ENCODE measurements at regions not wholly inside any gene's neighbourhood (a gene's known extent, or its start where the extent isn't known, plus 50 kb on each side); places are given as distances from the start of the nearest gene placed in this dataset.

GRCh38 chr5:105593011-105593760 is 2030.6 kb upstream of the NUDT12 start:
- no peaks in the 10 kb centered on the region for H3K36me3 Mint-ChIP-seq

GRCh38 chr5:105587963-105588662 is 2025.5 kb upstream of the NUDT12 start:
- Histone ChIP-seq H3K27me3 (ENCODE audit: insufficient read depth, low read length) (no peaks in the 10 kb centered on the region), H3K4me1 (ENCODE audit: insufficient read depth, low read length) (no peaks in the 10 kb centered on the region), H3K9me3 (ENCODE audit: control insufficient read depth in 1 of 2, low read length in 2 of 2) (peaks cover 0 to 6% of the 10 kb centered on the region in 2 donors), H3K27ac (ENCODE audit: low read depth, low read length) (no peak overlapping the region), H3K36me3 (ENCODE audit: insufficient read depth, low read length) (no peaks in the 10 kb centered on the region), H3K4me3 (ENCODE audit: low read length in 2 of 2) (no peak overlapping the region)
- ChIA-PET POLR2A (ENCODE audit: partially characterized antibody) (no interaction called here), CTCF (ENCODE audit: partially characterized antibody) (no interaction called here)
- H3K27me3 Mint-ChIP-seq = no peaks in the 10 kb centered on the region
- intact Hi-C loops (cut with micrococcal nuclease) = no loop called here
- peaks cover under 1 to 25% (median 6%) of the 10 kb centered on the region in 8 donors for H3K9me3 Mint-ChIP-seq
- H3K4me1 Mint-ChIP-seq = no peaks in the 10 kb centered on the region
- H3K27ac Mint-ChIP-seq = no peak overlapping the region
- H3K4me3 Mint-ChIP-seq = no peak overlapping the region
- H3K36me3 Mint-ChIP-seq = no peaks in the 10 kb centered on the region
- no peak for DNase-seq

More at GRCh38 chr5:105593011-105593760, 2030.6 kb upstream of the NUDT12 start:
- Histone ChIP-seq H3K4me1 (ENCODE audit: insufficient read depth, low read length) (no peaks in the 10 kb centered on the region), H3K4me3 (ENCODE audit: low read length in 2 of 2) (no peak overlapping the region), H3K9me3 (ENCODE audit: control insufficient read depth in 1 of 2, low read length in 2 of 2) (peaks cover 0 to 6% of the 10 kb centered on the region in 2 donors), H3K36me3 (ENCODE audit: insufficient read depth, low read length) (no peaks in the 10 kb centered on the region), H3K27me3 (ENCODE audit: insufficient read depth, low read length) (no peaks in the 10 kb centered on the region), H3K27ac (ENCODE audit: low read depth, low read length) (no peak overlapping the region)
- Mint-ChIP-seq H3K9me3 (peaks cover 3 to 11% (median 6%) of the 10 kb centered on the region in 8 donors), H3K4me1 (no peaks in the 10 kb centered on the region), H3K27me3 (no peaks in the 10 kb centered on the region), H3K4me3 (no peak overlapping the region), H3K27ac (no peak overlapping the region)
- intact Hi-C loops (cut with micrococcal nuclease) = no loop called here
- ChIA-PET POLR2A (ENCODE audit: partially characterized antibody) (no interaction called here), CTCF (ENCODE audit: partially characterized antibody) (no interaction called here)
- no peak for DNase-seq

GRCh38 chr5:105581988-105582690 is 2019.5 kb upstream of the NUDT12 start:
- Histone ChIP-seq H3K27ac (ENCODE audit: low read depth, low read length) (no peak overlapping the region), H3K27me3 (ENCODE audit: insufficient read depth, low read length) (no peaks in the 10 kb centered on the region), H3K4me1 (ENCODE audit: insufficient read depth, low read length) (no peaks in the 10 kb centered on the region), H3K36me3 (ENCODE audit: insufficient read depth, low read length) (no peaks in the 10 kb centered on the region), H3K9me3 (ENCODE audit: control insufficient read depth in 1 of 2, low read length in 2 of 2) (no peaks in the 10 kb centered on the region), H3K4me3 (ENCODE audit: low read length in 2 of 2) (no peak overlapping the region)
- H3K9me3 Mint-ChIP-seq = peaks cover 3 to 46% (median 15%) of the 10 kb centered on the region in 8 donors
- H3K4me3 Mint-ChIP-seq = no peak overlapping the region
- H3K27ac Mint-ChIP-seq = no peak overlapping the region
- no peaks in the 10 kb centered on the region for H3K27me3 Mint-ChIP-seq
- POLR2A ChIA-PET (ENCODE audit: partially characterized antibody) = no interaction called here
- intact Hi-C loops (cut with micrococcal nuclease) = no loop called here
- CTCF ChIA-PET (ENCODE audit: partially characterized antibody) = no interaction called here
- H3K4me1 Mint-ChIP-seq = no peaks in the 10 kb centered on the region
- DNase-seq = no peak
- no peaks in the 10 kb centered on the region for H3K36me3 Mint-ChIP-seq

GRCh38 chr5:105573575-105573974 is 2011.0 kb upstream of the NUDT12 start:
- H3K4me3 Mint-ChIP-seq = no peak overlapping the region
- no peak for DNase-seq
- Histone ChIP-seq H3K36me3 (ENCODE audit: insufficient read depth, low read length) (no peaks in the 10 kb centered on the region), H3K4me1 (ENCODE audit: insufficient read depth, low read length) (no peaks in the 10 kb centered on the region), H3K27me3 (ENCODE audit: insufficient read depth, low read length) (no peaks in the 10 kb centered on the region), H3K4me3 (ENCODE audit: low read length in 2 of 2) (no peak overlapping the region), H3K9me3 (ENCODE audit: control insufficient read depth in 1 of 2, low read length in 2 of 2) (no peaks in the 10 kb centered on the region), H3K27ac (ENCODE audit: low read depth, low read length) (no peak overlapping the region)
- no peaks in the 10 kb centered on the region for H3K4me1 Mint-ChIP-seq
- H3K36me3 Mint-ChIP-seq = no peaks in the 10 kb centered on the region
- H3K9me3 Mint-ChIP-seq = peaks cover 0 to 11% (median 4%) of the 10 kb centered on the region in 8 donors
- intact Hi-C loops (cut with micrococcal nuclease) = no loop called here
- POLR2A ChIA-PET (ENCODE audit: partially characterized antibody) = no interaction called here
- no peaks in the 10 kb centered on the region for H3K27me3 Mint-ChIP-seq
- CTCF ChIA-PET (ENCODE audit: partially characterized antibody) = no interaction called here
- no peak overlapping the region for H3K27ac Mint-ChIP-seq

- no peak overlapping the region for H3K27ac ChIP-seq (ENCODE audit: low read depth, low read length)
- Mint-ChIP-seq H3K9me3 (peaks cover 2 to 21% (median 14%) of the 10 kb centered on the region in 8 donors), H3K4me3 (no peak overlapping the region), H3K4me1 (no peaks in the 10 kb centered on the region), H3K27me3 (no peaks in the 10 kb centered on the region), H3K36me3 (no peaks in the 10 kb centered on the region), H3K27ac (no peak overlapping the region)
- CTCF ChIA-PET (ENCODE audit: partially characterized antibody) = no interaction called here
- H3K36me3 ChIP-seq (ENCODE audit: insufficient read depth, low read length) = no peaks in the 10 kb centered on the region
- H3K27me3 ChIP-seq (ENCODE audit: insufficient read depth, low read length) = no peaks in the 10 kb centered on the region
- H3K4me3 ChIP-seq (ENCODE audit: low read length in 2 of 2) = no peak overlapping the region
- no peak for DNase-seq
- intact Hi-C loops (cut with micrococcal nuclease) = no loop called here
- no peaks in the 10 kb centered on the region for H3K4me1 ChIP-seq (ENCODE audit: insufficient read depth, low read length)
- POLR2A ChIA-PET (ENCODE audit: partially characterized antibody) = no interaction called here
- no peaks in the 10 kb centered on the region for H3K9me3 ChIP-seq (ENCODE audit: control insufficient read depth in 1 of 2, low read length in 2 of 2)
These were observed 2002.9 kb upstream of the NUDT12 start for GRCh38 chr5:105565531-105565930.

- H3K27ac Mint-ChIP-seq = no peak overlapping the region
- no peaks in the 10 kb centered on the region for H3K4me1 Mint-ChIP-seq
- no peaks in the 10 kb centered on the region for H3K9me3 ChIP-seq (ENCODE audit: control insufficient read depth in 1 of 2, low read length in 2 of 2)
- DNase-seq = no peak
- intact Hi-C loops (cut with micrococcal nuclease) = no loop called here
- ChIA-PET CTCF (ENCODE audit: partially characterized antibody) (no interaction called here), POLR2A (ENCODE audit: partially characterized antibody) (no interaction called here)
- H3K4me1 ChIP-seq (ENCODE audit: insufficient read depth, low read length) = no peaks in the 10 kb centered on the region
- H3K36me3 ChIP-seq (ENCODE audit: insufficient read depth, low read length) = no peaks in the 10 kb centered on the region
- H3K27me3 ChIP-seq (ENCODE audit: insufficient read depth, low read length) = no peaks in the 10 kb centered on the region
- no peak overlapping the region for H3K27ac ChIP-seq (ENCODE audit: low read depth, low read length)
- H3K4me3 Mint-ChIP-seq = no peak overlapping the region
- no peak overlapping the region for H3K4me3 ChIP-seq (ENCODE audit: low read length in 2 of 2)
- H3K27me3 Mint-ChIP-seq = no peaks in the 10 kb centered on the region
- H3K9me3 Mint-ChIP-seq = peaks cover 2 to 23% (median 13%) of the 10 kb centered on the region in 8 donors
- no peaks in the 10 kb centered on the region for H3K36me3 Mint-ChIP-seq
These were observed 2001.3 kb upstream of the NUDT12 start for GRCh38 chr5:105563842-105564241.

GRCh38 chr5:105554568-105555169 is 1992.1 kb upstream of the NUDT12 start:
- peaks cover 0 to 2% of the 10 kb centered on the region in 2 donors for H3K9me3 ChIP-seq (ENCODE audit: control insufficient read depth in 1 of 2, low read length in 2 of 2)
- no peak overlapping the region for H3K27ac Mint-ChIP-seq
- ChIA-PET CTCF (ENCODE audit: partially characterized antibody) (no interaction called here), POLR2A (ENCODE audit: partially characterized antibody) (no interaction called here)
- no peak overlapping the region for H3K4me3 Mint-ChIP-seq
- intact Hi-C loops (cut with micrococcal nuclease) = no loop called here
- H3K4me3 ChIP-seq (ENCODE audit: low read length in 2 of 2) = no peak overlapping the region
- no peaks in the 10 kb centered on the region for H3K4me1 Mint-ChIP-seq
- H3K4me1 ChIP-seq (ENCODE audit: insufficient read depth, low read length) = no peaks in the 10 kb centered on the region
- no peaks in the 10 kb centered on the region for H3K36me3 ChIP-seq (ENCODE audit: insufficient read depth, low read length)
- no peak overlapping the region for H3K27ac ChIP-seq (ENCODE audit: low read depth, low read length)
- no peaks in the 10 kb centered on the region for H3K36me3 Mint-ChIP-seq
- H3K9me3 Mint-ChIP-seq = peaks cover 2 to 19% (median 5%) of the 10 kb centered on the region in 8 donors
- no peaks in the 10 kb centered on the region for H3K27me3 Mint-ChIP-seq
- DNase-seq = no peak
- no peaks in the 10 kb centered on the region for H3K27me3 ChIP-seq (ENCODE audit: insufficient read depth, low read length)
